ENCODE measurements at regions not wholly inside any gene's neighbourhood (a gene's known extent, or its start where the extent isn't known, plus 50 kb on each side); places are given as distances from the start of the nearest gene placed in this dataset.

DNA sequence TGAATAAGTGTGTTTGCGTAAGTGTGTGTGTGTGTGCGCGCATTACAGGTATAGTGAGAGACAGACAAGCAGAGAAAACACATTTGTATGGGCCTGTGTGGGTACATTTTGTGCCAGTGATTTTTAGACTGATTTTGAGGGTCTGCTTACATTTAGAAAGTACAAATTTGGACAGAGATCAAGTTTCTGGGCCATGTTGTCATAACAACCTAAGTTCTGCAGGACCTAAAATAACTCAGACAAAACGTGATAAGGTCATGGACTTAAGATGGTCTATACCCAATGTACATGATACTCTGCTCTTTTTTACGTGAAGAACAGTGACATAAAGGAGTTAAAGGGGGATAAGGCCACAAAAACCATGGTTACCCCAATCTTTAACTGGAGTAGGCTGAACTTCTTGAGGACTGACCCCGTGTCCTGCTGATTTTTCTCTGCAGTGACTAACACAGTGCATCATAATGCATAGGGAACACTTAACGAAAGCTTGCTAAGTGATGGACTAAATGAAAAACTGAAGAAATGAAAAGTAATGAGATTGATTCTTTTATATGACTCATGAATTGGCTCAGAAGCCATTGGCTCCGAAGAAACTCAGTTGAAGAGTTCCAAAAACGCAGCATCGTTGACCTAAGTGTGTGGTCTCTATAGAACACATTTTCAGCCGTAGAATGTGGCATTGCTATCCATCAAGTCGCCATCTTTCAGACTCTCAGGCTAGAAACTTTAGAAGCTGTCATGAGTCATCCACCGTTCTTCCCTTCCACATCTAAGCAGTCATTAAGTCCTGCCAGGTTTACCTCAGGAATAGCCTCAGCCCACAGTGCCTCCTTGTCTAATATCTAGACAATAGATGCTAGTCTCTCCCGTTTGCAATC is 61.6 kb upstream of the NCOA1 start:
- DNase-seq (ENCODE audit: low spot score), result no peak
- TF ChIP-seq, protein P1, sequence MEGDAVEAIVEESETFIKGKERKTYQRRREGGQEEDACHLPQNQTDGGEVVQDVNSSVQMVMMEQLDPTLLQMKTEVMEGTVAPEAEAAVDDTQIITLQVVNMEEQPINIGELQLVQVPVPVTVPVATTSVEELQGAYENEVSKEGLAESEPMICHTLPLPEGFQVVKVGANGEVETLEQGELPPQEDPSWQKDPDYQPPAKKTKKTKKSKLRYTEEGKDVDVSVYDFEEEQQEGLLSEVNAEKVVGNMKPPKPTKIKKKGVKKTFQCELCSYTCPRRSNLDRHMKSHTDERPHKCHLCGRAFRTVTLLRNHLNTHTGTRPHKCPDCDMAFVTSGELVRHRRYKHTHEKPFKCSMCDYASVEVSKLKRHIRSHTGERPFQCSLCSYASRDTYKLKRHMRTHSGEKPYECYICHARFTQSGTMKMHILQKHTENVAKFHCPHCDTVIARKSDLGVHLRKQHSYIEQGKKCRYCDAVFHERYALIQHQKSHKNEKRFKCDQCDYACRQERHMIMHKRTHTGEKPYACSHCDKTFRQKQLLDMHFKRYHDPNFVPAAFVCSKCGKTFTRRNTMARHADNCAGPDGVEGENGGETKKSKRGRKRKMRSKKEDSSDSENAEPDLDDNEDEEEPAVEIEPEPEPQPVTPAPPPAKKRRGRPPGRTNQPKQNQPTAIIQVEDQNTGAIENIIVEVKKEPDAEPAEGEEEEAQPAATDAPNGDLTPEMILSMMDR (IDR thresholded peaks at IDR 0.05; ENCODE audit: extremely low read depth, missing control alignments), result no peak

DNA sequence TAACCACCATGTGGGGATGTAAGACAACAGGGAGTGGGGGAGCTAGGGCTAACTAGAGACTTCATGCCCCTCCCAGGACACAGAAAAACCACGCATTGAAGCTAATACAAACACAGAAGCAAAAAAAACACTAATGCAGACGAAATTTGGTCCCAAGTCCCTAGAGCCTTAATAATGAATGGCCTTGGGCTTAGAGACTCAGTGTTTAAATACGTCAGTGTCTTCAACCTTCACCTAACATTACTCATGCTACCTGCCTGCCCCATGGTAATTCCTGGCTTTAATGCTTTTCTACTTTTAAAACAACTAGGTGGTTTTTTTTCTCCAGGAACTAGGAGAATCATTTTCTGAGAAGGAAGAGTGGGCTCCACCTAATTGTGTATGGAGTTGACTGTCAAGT is 64.1 kb upstream of the ITSN2 start:
- TF ChIP-seq, protein P1 (IDR thresholded peaks at IDR 0.05; ENCODE audit: extremely low read depth, missing control alignments), result no peak
- DNase-seq (ENCODE audit: low spot score), result no peak

DNA sequence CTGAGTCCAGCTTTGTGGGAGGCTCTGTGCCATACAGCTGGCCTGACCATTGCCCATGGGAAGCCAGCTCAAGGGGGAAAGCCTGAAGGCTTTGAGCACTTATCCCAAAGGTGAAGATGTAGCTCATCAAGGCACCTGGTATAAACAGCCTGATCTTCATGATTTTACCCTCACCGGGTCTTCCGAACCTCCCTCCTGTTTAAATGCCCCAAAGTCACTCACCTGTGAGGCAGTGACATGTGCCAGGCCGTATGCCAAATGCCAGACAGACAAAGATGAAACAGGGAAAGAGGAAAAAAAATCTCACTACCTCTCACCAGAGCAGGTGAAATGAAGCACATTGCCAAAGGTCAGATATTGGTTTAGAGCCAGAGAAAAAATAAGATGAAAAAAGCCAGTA is 62.8 kb upstream of the ITSN2 start:
- TF ChIP-seq, protein P1 (IDR thresholded peaks at IDR 0.05; ENCODE audit: extremely low read depth, missing control alignments), result no peak

DNA sequence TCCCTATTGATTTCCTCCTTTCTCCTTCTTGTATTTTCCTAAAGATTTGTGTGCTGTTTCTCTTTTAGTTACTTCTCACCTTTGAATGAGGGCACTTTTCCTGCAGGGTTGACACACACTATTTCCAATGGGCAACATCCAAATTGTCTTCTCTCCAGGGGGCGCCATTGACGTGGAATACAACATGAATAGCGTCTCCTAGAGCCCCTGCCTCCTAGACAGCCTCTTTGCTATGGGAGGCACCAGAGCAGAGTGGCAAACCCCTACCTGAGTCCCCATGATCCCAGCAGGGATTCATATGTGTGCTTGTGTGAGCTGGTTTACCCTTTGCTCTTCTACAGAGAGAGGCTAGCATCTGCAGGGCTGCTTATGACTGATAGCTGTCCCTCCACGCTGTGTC is 61.3 kb upstream of the ITSN2 start:
- TF ChIP-seq, protein P1 (IDR thresholded peaks at IDR 0.05; ENCODE audit: extremely low read depth, missing control alignments), result peak; percentile 25
- DNase-seq (ENCODE audit: low spot score), result peak; percentile 47

More for the DNA sequence above, 62.8 kb upstream of the ITSN2 start:
- DNase-seq (ENCODE audit: low spot score), result no peak

DNA sequence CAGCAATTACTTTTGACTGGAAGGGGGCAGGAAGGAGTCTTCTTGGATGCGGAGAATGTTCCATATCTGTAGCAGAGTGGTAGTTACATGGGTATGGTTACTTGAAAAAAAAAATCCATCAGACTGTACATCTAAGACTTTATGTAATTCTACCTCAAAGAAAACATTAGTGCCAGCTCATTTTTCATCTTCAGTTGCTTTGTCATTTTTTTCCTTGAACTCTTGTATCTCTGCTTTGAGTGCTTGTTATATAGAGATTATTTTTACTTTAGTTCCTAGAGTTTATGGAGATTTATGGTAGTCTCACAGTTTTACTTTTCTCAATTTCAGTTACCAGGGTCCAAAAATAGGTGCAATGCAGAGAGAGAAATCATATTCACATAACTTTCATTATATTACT is 60.0 kb upstream of the ITSN2 start:
- TF ChIP-seq, protein P1 (IDR thresholded peaks at IDR 0.05; ENCODE audit: extremely low read depth, missing control alignments), result no peak
- no peak for DNase-seq (ENCODE audit: low spot score)

DNA sequence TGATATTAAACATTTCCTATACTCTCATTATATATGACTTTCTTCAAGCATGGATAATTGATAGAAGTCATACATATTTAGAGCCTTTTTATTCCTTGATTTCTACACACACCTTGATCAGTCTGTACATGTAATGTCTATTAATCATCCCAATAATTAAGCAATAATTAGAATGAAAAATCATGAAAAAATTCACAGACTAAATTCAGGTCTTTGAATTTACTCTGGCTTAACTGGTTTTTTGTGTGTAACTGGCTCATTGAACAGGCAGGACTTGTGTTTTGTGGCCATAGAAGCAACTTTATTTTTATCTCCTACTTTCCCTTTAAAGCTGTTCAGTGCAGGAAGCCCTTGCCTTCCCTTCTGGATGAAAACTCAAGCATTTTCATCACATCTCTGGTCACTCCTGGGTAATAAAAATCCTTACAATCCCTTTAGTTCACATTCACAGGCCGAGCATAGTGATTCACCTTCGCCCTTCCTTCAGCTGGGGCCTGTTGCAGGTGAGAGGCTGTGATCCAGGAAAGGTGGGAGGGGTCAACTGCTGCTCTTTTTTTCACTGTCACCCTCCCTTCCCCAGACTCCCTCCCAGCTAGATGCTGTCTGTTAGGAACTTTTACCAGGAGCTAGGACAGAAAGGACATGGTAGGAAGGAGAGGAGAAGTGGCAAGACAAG is 58.0 kb upstream of the ITSN2 start:
- no peak for DNase-seq (ENCODE audit: low spot score)
- TF ChIP-seq, protein P1 (IDR thresholded peaks at IDR 0.05; ENCODE audit: extremely low read depth, missing control alignments), result no peak

DNA sequence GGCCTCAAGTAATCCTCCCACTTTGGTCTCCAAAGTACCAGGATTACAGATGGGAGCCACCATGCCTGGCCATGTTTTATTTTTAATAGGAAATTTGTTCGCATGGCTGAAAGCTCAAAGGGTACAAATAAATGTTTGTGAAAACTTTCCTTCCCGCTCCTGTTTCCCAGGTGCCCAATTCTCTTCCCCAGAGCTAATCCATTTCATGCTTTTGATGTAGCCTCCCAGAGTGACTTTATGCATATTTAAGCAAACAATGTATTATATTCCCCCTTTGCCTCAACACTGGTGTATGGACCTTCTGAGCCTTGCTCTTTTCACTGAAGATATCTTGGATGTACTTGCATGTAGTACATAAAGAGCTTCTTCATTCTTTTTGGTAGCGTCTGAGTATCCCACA is 52.5 kb upstream of the ITSN2 start:
- no peak for DNase-seq (ENCODE audit: low spot score)
- TF ChIP-seq, protein P1 (IDR thresholded peaks at IDR 0.05; ENCODE audit: extremely low read depth, missing control alignments), result no peak
